RWPE1 (cell line): ENCODE measurements at regions not wholly inside any gene's neighbourhood (a gene's known extent, or its start where the extent isn't known, plus 50 kb on each side); places are given as distances from the start of the nearest gene placed in this dataset.
"Not testable (repeated sequence)": the region's sequence is repeated elsewhere in the genome, so short reads cannot be mapped to it uniquely, and the experiment has no call there.

Source experiments
- CTCF ChIA-PET: fragments of 350-600 bp; sonication (Branson Sonifier 250); formaldehyde crosslinking; extraction: SDS; loops from one replicate; lab custom pipeline; 2021; lab: Yijun Ruan, JAX
- POLR2A ChIA-PET: fragments of 400-600 bp; formaldehyde crosslinking; extraction: SDS; loops from one replicate; lab custom pipeline; 2020; ENCODE audit warnings: antibody characterized with exemption; ENCODE audit not compliant: low non-redundant PET; lab: Yijun Ruan, JAX
- DNase-seq: peaks from one replicate; pipeline ENCODE4 v3.0.0; 2012; ENCODE audit warnings: low spot score
- H3K27ac ChIP-seq: fragments of 450-650 bp; 2 replicates; pipeline ENCODE4 v1.5.1; 2017
- CTCF ChIP-seq: fragments of 450-650 bp; conservative IDR thresholded peaks from 2 replicates; pipeline ENCODE4 v1.5.1; 2017; ENCODE audit warnings: low read depth, mild to moderate bottlenecking

DNA sequence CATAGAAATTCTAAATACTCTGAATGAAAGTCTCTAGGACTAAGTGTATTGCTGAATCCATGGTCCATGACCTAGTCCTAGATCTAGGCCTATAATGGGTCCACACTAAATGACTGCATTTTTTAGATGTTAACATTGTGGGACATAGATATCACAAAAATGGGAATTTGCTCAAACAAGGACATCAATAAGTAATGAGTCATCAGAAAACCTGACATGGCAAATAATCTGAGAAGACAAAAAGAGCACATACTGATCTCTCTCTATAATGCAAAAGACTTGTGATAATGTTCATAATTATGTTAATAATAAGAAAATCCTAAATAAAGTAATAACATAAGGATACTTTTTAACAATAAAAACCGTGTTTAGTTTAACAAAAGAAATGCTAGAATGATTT lies 1168.4 kb downstream of the FSCB start:
- no peak overlapping the region for H3K27ac ChIP-seq
- DNase-seq = no peak
- CTCF ChIA-PET = interaction anchor here (0.7 kb wide), 1 partner anchor 11 kb away, joined by 3 read pairs; no protein-coding TSS in a partner anchor
- POLR2A ChIA-PET = no interaction called here
- no peak for TF ChIP-seq CTCF

GRCh38 chr14:43336351-43336750 lies 1170.7 kb downstream of the FSCB start:
- CTCF ChIA-PET = no interaction called here

DNA sequence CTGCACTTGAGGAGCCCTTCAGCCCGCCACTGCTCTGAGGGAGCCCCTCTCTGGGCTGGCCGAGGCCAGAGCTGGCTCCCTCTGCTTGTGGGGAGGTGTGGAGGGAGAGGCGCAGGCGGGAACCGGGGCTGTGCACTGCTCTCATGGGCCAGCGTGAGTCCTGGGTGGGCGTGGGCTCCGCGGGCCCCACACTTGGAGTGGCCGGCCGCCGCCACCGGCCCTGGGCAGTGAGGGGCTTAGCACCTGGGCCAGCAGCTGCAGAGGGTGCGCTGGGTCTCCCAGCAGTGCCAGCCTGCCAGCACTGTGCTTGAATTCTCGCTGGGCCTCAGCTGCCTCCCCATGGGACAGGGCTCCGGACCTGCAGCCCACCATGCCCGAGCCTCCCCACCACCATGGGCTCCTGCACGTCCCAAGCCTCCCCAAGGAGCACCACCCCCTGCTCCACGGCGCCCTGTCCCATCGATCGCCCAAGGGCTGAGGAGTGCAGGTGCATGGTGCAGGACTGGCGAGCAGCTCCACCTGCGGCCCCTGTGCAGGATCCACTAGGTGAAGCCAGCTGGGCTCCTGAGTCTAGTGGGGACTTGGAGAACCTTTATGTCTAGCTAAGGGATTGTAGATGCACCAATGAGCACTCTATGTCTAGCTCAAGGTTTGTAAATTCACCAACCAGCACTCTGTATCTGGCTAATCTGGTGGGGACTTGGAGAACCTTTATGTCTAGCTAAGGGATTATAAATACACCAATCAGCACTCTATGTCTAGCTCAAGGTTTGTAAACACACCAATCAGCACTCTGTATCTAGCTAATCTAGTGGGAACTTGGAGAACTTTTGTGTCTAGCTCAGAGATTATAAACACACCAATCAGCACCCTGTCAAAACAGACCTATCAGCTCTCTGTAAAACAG lies 1180.3 kb downstream of the FSCB start:
- POLR2A ChIA-PET, H3K27ac ChIP-seq, CTCF ChIA-PET, DNase-seq: not testable (repeated sequence)

More at GRCh38 chr14:43336351-43336750, 1170.7 kb downstream of the FSCB start:
- no peak for DNase-seq
- H3K27ac ChIP-seq = no peak overlapping the region
- TF ChIP-seq CTCF = no peak
- POLR2A ChIA-PET = no interaction called here

DNA sequence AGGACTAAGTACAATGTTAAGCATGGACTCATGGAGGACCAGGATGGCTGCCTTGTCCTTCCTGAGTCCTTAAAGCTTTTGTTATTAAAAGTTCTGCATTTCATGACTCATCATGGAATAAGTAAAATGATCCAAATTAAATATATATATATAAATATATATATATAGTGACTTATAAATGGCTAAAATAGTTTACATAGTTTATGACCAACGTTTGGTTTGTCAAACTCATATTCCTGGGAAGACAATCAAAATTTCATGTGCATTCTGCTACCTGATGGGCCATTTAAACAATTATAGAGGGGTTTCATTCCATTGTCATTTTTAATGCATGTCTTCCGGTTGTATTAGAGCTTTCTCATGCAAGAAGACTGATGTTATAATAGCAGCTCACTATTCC lies 1190.7 kb downstream of the FSCB start:
- no peak for DNase-seq
- CTCF ChIA-PET = no interaction called here
- no peak overlapping the region for H3K27ac ChIP-seq
- no peak for TF ChIP-seq CTCF
- POLR2A ChIA-PET = no interaction called here

DNA sequence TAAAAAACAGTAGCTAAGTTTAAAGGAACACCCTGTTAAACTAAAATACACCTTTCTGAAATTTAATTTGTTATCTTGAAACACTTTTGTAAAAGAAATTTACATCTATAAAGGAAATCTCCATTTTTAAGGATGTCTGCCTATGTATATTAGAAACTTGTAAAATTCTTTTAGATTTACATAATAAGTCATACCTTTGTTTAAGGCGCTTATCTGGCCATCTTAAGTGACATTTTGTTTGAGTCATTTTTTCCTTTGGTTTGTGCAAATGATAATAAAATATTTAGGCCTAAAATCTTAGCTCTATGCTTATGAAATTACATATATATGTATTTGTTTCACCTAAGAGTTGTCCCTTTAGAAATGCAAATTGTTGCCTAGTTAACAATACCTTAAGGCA lies 1193.4 kb downstream of the FSCB start:
- no peak overlapping the region for H3K27ac ChIP-seq

DNA sequence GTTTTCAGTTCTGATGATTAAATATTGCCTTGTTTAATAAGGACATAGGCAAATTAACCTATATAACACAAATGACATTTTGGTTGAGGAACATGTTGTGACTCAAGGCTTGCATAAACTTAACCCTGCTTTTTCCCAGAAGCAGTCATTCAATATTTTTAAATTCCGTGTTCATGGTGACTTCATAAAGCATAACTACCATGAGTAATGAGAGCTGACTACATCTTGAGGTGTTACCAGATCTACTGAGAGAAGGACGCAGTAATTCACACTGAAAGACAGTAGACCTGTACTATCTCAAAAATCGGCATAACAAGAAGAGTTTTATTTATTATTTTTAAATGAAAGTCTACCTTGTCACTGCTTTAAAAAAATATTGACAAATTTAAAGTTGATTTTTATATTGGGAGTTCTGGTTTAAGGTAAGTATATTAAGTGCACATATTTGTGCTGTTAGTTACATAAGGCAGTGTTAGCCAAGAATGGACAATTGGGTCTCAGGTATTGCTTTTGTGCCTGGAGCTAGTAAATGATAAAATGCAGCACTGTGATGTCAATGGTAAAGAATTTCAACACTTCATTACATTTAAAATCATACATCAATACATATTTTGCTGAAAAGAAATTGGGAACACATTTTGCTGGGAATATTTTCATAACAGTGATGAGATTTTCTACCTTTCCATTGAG lies 1198.5 kb downstream of the FSCB start:
- H3K27ac ChIP-seq = no peak overlapping the region
- ChIA-PET CTCF (interaction anchor here (0.6 kb wide), 1 partner anchor 757 kb away, joined by 4 read pairs; no protein-coding TSS in a partner anchor), POLR2A (no interaction called here)
- DNase-seq = no peak
- no peak for TF ChIP-seq CTCF

More for the DNA sequence above, 1193.4 kb downstream of the FSCB start:
- TF ChIP-seq CTCF = no peak
- ChIA-PET POLR2A (no interaction called here), CTCF (no interaction called here)
- no peak for DNase-seq
